ENCODE measurements at regions not wholly inside any gene's neighbourhood (a gene's known extent, or its start where the extent isn't known, plus 50 kb on each side); places are given as distances from the start of the nearest gene placed in this dataset.

GRCh38 chr6:139572001-139572400 is 197.6 kb upstream of the CITED2 start:
- no peak for DNase-seq
- Mint-ChIP-seq H3K36me3 (ENCODE audit: insufficient read depth, unreplicated experiment) (no peaks in the 10 kb centered on the region), H3K27ac (ENCODE audit: unreplicated experiment) (no peak overlapping the region), H3K4me3 (ENCODE audit: unreplicated experiment) (no peak overlapping the region), H3K4me1 (ENCODE audit: low read depth, unreplicated experiment) (peaks cover 20% of the 10 kb centered on the region), H3K9me3 (ENCODE audit: unreplicated experiment) (peaks cover 10% of the 10 kb centered on the region), H3K27me3 (ENCODE audit: insufficient read depth, unreplicated experiment) (no peaks in the 10 kb centered on the region)
- no peaks in the 10 kb centered on the region for H3K36me3 ChIP-seq (ENCODE audit: control insufficient read depth, insufficient read depth, low read length)
- H3K4me3 ChIP-seq (ENCODE audit: low read depth, low read length) = no peak overlapping the region
- ChIA-PET CTCF (no interaction called here), POLR2A (no interaction called here)
- H3K27me3 ChIP-seq (replicated peaks; ENCODE audit: control insufficient read depth, insufficient read depth, low read length) = no peaks in the 10 kb centered on the region
- no peaks in the 10 kb centered on the region for H3K9me3 ChIP-seq
- BruUV-seq (replicated peaks) = no TSS peak
- no peak for TF ChIP-seq CTCF (IDR thresholded peaks at IDR 0.05; ENCODE audit: insufficient read depth in 1 of 2, low read depth in 1 of 2, low read length in 1 of 2, severe bottlenecking in 1 of 2, unreplicated experiment in 1 of 2)
- H3K4me1 ChIP-seq = peaks cover 16% of the 10 kb centered on the region
- intact Hi-C loops (cut with micrococcal nuclease; ENCODE audit: unreplicated experiment) = no loop called here

GRCh38 chr6:139570166-139570565 is 195.7 kb upstream of the CITED2 start:
- POLR2A ChIA-PET = no interaction called here
- no peaks in the 10 kb centered on the region for H3K36me3 ChIP-seq (ENCODE audit: control insufficient read depth, insufficient read depth, low read length)
- H3K4me3 Mint-ChIP-seq (ENCODE audit: unreplicated experiment) = no peak overlapping the region

GRCh38 chr6:139569566-139569965 is 195.1 kb upstream of the CITED2 start:
- Histone ChIP-seq H3K36me3 (ENCODE audit: control insufficient read depth, insufficient read depth, low read length) (no peaks in the 10 kb centered on the region), H3K4me1 (peaks cover 23% of the 10 kb centered on the region), H3K9me3 (no peaks in the 10 kb centered on the region), H3K27me3 (replicated peaks; ENCODE audit: control insufficient read depth, insufficient read depth, low read length) (no peaks in the 10 kb centered on the region), H3K4me3 (ENCODE audit: low read depth, low read length) (no peak overlapping the region)
- H3K9me3 Mint-ChIP-seq (ENCODE audit: unreplicated experiment) = peaks cover 10% of the 10 kb centered on the region
- H3K4me3 Mint-ChIP-seq (ENCODE audit: unreplicated experiment) = no peak overlapping the region
- H3K27ac Mint-ChIP-seq (ENCODE audit: unreplicated experiment) = no peak overlapping the region
- TF ChIP-seq CTCF (IDR thresholded peaks at IDR 0.05; ENCODE audit: insufficient read depth in 1 of 2, low read depth in 1 of 2, low read length in 1 of 2, severe bottlenecking in 1 of 2, unreplicated experiment in 1 of 2) = no peak
- H3K4me1 Mint-ChIP-seq (ENCODE audit: low read depth, unreplicated experiment) = peaks cover 20% of the 10 kb centered on the region
- CTCF ChIA-PET = no interaction called here
- H3K27me3 Mint-ChIP-seq (ENCODE audit: insufficient read depth, unreplicated experiment) = no peaks in the 10 kb centered on the region
- DNase-seq = no peak
- BruUV-seq (replicated peaks) = no TSS peak
- POLR2A ChIA-PET = interaction anchor here (1.0 kb wide), 1 partner anchor 195 kb away, joined by 5 read pairs; the partner anchor contains the start of gene CITED2
- intact Hi-C loops (cut with micrococcal nuclease; ENCODE audit: unreplicated experiment) = no loop called here
- H3K36me3 Mint-ChIP-seq (ENCODE audit: insufficient read depth, unreplicated experiment) = no peaks in the 10 kb centered on the region

More at GRCh38 chr6:139570166-139570565, 195.7 kb upstream of the CITED2 start:
- Histone ChIP-seq H3K4me3 (ENCODE audit: low read depth, low read length) (no peak overlapping the region), H3K4me1 (peaks cover 17% of the 10 kb centered on the region), H3K9me3 (no peaks in the 10 kb centered on the region), H3K27me3 (replicated peaks; ENCODE audit: control insufficient read depth, insufficient read depth, low read length) (no peaks in the 10 kb centered on the region)
- no peaks in the 10 kb centered on the region for H3K27me3 Mint-ChIP-seq (ENCODE audit: insufficient read depth, unreplicated experiment)
- CTCF ChIA-PET = no interaction called here
- DNase-seq = no peak
- H3K36me3 Mint-ChIP-seq (ENCODE audit: insufficient read depth, unreplicated experiment) = no peaks in the 10 kb centered on the region
- BruUV-seq (replicated peaks) = no TSS peak
- intact Hi-C loops (cut with micrococcal nuclease; ENCODE audit: unreplicated experiment) = no loop called here
- no peak for TF ChIP-seq CTCF (IDR thresholded peaks at IDR 0.05; ENCODE audit: insufficient read depth in 1 of 2, low read depth in 1 of 2, low read length in 1 of 2, severe bottlenecking in 1 of 2, unreplicated experiment in 1 of 2)
- peaks cover 15% of the 10 kb centered on the region for H3K4me1 Mint-ChIP-seq (ENCODE audit: low read depth, unreplicated experiment)
- peaks cover 10% of the 10 kb centered on the region for H3K9me3 Mint-ChIP-seq (ENCODE audit: unreplicated experiment)
- H3K27ac Mint-ChIP-seq (ENCODE audit: unreplicated experiment) = no peak overlapping the region
